ENCODE measurements at regions not wholly inside any gene's neighbourhood (a gene's known extent, or its start where the extent isn't known, plus 50 kb on each side); places are given as distances from the start of the nearest gene placed in this dataset.

GRCh38 chr12:62130402-62130801 is 129.8 kb upstream of the USP15 start:
- TF ChIP-seq SP1 (IDR thresholded peaks at IDR 0.05) (no peak), FOXK2 (IDR thresholded peaks at IDR 0.05) (no peak), SUZ12 (IDR thresholded peaks at IDR 0.05) (no peak), L3MBTL2 (conservative IDR thresholded peaks at IDR 0.05) (no peak), FOXM1 (IDR thresholded peaks at IDR 0.05; ENCODE audit: borderline replicate concordance) (no peak), NFRKB (IDR thresholded peaks at IDR 0.05) (no peak), BHLHE40 (IDR thresholded peaks at IDR 0.05; ENCODE audit: borderline replicate concordance) (no peak), ELF4 (IDR thresholded peaks at IDR 0.05) (no peak), ZNF384 (IDR thresholded peaks at IDR 0.05) (no peak), FOXA1 (IDR thresholded peaks at IDR 0.05) (no peak), TARDBP (IDR thresholded peaks at IDR 0.05) (no peak), LEF1 (IDR thresholded peaks at IDR 0.05; ENCODE audit: borderline replicate concordance) (no peak)

All from HEK293T (cell line).